Right atrium auricular region (tissue), 2 donors: ENCODE measurements at regions not wholly inside any gene's neighbourhood (a gene's known extent, or its start where the extent isn't known, plus 50 kb on each side); places are given as distances from the start of the nearest gene placed in this dataset.

Experiments used
- DNase-seq: peaks from one replicate; pipeline ENCODE4 v3.0.0-alpha.2; 2019; ENCODE audit warnings: low spot score
- H3K27ac ChIP-seq, 2 donors: fragments of 200-600 bp; sonication (generic); 1 replicate in 1 of 2; 2 replicates in 1 of 2; pipeline ENCODE4 v1.5.1; 2016 to 2019
- H3K27me3 ChIP-seq, 2 donors: fragments of 200-600 bp; sonication (generic); one replicate each; pipeline versions ENCODE4 v1.5.1 to v1.6.0; 2017 to 2019
- H3K36me3 ChIP-seq: fragments of 200-600 bp; sonication (generic); one replicate; pipeline ENCODE4 v1.5.1; 2016
- H3K4me1 ChIP-seq, 2 donors: fragments of 200-600 bp; sonication (generic); one replicate each; pipeline versions ENCODE4 v1.5.1 to v1.6.0; 2017 to 2019
- H3K4me3 ChIP-seq, 2 donors: fragments of 200-600 bp; sonication (generic); 1 replicate in 1 of 2; 2 replicates in 1 of 2; pipeline ENCODE4 v1.5.1; 2017 to 2019; ENCODE audit warnings: mild to moderate bottlenecking in 1 of 2, moderate library complexity in 1 of 2
- H3K9me3 ChIP-seq, 2 donors: fragments of 200-600 bp; sonication (generic); one replicate each; pipeline ENCODE4 v1.5.1; 2019
- TF ChIP-seq, protein P1 (sequence below), 2 donors: fragments of 200-600 bp; sonication (generic); IDR thresholded peaks; one replicate each; pipeline ENCODE4 v1.5.1; 2019; ENCODE audit warnings: antibody characterized with exemption in 2 of 2

DNA sequence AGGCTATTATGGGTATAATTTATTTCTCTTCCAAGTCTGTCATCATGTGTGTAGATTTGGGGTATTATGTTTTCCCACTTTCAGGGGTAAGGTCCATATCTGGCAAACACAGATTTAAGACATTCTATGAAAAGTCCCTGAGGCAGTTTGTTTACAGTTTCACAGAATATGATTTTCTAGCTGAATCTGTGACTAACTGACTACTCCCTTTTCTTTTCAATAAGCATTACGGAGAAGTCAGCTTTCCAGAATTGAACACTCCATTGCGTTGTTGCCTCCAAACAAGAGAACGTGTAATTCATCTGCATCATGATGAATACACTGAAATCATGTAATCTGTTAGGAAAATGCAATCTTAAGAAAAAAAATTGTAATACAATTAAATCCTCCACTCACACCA is 226.7 kb upstream of the SFRP2 start:
- no peak for DNase-seq
- no peaks in the 10 kb centered on the region for H3K4me1 ChIP-seq
- no peak overlapping the region for H3K27ac ChIP-seq
- no peaks in the 10 kb centered on the region for H3K27me3 ChIP-seq
- H3K36me3 ChIP-seq: no peaks in the 10 kb centered on the region
- TF ChIP-seq, protein P1, sequence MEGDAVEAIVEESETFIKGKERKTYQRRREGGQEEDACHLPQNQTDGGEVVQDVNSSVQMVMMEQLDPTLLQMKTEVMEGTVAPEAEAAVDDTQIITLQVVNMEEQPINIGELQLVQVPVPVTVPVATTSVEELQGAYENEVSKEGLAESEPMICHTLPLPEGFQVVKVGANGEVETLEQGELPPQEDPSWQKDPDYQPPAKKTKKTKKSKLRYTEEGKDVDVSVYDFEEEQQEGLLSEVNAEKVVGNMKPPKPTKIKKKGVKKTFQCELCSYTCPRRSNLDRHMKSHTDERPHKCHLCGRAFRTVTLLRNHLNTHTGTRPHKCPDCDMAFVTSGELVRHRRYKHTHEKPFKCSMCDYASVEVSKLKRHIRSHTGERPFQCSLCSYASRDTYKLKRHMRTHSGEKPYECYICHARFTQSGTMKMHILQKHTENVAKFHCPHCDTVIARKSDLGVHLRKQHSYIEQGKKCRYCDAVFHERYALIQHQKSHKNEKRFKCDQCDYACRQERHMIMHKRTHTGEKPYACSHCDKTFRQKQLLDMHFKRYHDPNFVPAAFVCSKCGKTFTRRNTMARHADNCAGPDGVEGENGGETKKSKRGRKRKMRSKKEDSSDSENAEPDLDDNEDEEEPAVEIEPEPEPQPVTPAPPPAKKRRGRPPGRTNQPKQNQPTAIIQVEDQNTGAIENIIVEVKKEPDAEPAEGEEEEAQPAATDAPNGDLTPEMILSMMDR (IDR thresholded peaks at IDR 0.05): no peak
- no peaks in the 10 kb centered on the region for H3K9me3 ChIP-seq
- no peak overlapping the region for H3K4me3 ChIP-seq

DNA sequence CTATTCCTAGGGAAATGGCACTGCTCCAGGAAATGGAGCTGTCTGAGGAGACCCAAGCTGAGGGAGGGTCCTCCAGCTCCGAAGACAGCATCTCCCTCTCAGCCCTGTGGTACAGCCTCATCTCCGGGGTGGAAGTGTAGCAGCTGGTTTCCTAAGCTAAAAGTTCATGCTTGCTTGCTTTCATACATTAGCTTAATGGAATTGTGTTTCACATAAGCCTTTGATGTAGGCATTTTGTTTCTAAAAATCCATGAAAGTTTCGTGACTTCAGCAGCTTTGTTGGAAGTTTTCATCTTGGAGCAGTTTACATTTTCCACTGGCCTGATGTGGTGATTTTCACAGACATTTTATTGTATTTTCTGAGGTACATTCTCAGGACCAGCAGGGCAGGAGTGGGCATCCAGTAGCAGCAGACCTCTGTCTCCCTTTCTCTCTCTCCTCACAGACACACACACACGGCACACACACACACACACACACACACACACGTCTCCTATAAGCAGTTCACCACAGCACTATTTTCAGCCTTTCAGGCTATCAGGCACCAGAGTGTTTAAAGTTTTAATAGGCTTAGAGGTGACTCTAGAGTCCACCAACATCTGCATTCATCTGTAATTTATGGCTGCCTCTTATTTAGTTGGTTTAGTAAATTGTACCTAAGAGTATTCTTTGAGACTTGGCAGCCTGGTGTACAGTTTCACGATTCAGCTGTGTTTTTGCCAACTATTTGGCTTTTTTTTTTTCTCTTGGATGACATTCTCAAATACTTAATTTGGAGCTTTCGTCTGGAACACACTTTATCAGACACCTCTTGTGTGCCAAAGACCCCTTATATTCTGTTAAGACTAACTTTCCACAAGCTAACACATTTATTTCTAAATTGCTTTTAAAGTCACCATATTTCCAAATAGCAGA is 225.8 kb upstream of the SFRP2 start:
- TF ChIP-seq, protein P1 (IDR thresholded peaks at IDR 0.05): no peak
- Histone ChIP-seq H3K9me3 (no peaks in the 10 kb centered on the region), H3K27me3 (no peaks in the 10 kb centered on the region), H3K4me3 (no peak overlapping the region), H3K36me3 (no peaks in the 10 kb centered on the region), H3K4me1 (no peaks in the 10 kb centered on the region), H3K27ac (no peak overlapping the region)
- no peak for DNase-seq

DNA sequence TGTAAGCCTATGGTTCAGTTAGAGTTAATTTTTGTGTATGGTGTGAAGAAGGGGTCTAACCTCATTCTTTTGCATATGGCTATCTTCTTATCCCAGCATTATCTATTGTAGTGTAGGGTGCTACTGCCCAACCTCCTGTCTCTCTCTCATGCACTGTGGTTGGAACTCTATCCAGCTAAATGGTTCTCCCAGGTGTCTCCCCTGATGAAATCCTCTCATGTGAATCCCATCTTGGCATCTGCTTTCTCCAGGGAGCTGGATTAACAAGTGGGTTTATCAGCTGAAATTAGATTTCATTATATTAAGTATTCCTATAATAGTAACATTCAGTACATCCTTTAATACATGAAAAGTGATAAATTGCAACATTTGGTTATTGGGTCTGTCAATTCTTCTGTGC is 224.7 kb upstream of the SFRP2 start:
- DNase-seq: no peak
- Histone ChIP-seq H3K9me3 (no peaks in the 10 kb centered on the region), H3K27me3 (no peaks in the 10 kb centered on the region), H3K36me3 (no peaks in the 10 kb centered on the region), H3K4me1 (no peaks in the 10 kb centered on the region), H3K4me3 (no peak overlapping the region), H3K27ac (no peak overlapping the region)
- TF ChIP-seq, protein P1 (IDR thresholded peaks at IDR 0.05): no peak

DNA sequence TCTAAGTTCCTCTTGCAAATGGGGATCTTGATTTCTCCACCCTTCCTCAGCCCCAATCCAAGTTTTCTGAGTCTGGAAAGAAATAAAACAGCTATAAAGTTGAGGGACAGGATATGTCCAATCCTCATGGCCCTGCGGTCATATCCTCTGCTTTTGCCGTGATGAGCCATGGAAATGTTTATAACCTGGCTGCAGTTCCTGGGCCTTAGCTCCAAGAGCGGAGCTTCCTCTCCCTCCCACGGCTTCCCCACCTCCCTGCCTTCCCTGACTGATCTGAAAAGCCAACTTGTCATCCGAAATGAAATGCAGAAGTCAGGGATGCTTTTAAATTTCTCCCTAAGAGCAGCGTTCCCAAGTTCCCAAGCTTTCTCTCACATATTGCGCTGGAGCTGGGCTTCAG is 221.5 kb upstream of the SFRP2 start:
- DNase-seq: no peak
- no peak overlapping the region for H3K27ac ChIP-seq
- TF ChIP-seq, protein P1 (IDR thresholded peaks at IDR 0.05): no peak

DNA sequence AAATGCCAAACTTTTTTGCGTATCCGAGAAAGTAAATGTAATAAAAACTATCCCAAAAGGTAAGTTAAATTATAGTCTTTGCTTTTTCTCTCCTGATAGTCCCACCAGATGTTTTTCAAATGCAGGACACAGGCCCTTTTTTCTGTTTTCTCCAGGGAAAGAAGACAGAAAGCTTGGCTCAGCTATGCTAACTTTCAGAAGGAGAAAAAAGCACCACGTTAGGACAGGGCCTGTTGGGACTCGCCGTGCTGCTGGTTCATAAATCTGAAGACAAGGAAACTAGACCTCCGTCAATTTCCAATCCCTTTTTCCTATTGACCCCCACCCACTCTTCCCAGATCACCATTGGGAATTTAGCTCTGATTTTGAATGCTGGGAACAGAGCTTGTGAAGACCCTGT is 220.9 kb upstream of the SFRP2 start:
- H3K27me3 ChIP-seq: no peaks in the 10 kb centered on the region
- no peaks in the 10 kb centered on the region for H3K9me3 ChIP-seq
- H3K4me1 ChIP-seq: peaks cover 0 to 5% of the 10 kb centered on the region in 2 donors
- TF ChIP-seq, protein P1 (IDR thresholded peaks at IDR 0.05): no peak
- no peak overlapping the region for H3K27ac ChIP-seq
- H3K36me3 ChIP-seq: no peaks in the 10 kb centered on the region
- DNase-seq: no peak
- no peak overlapping the region for H3K4me3 ChIP-seq

More for the DNA sequence above, 221.5 kb upstream of the SFRP2 start:
- H3K4me1 ChIP-seq: no peaks in the 10 kb centered on the region
- H3K9me3 ChIP-seq: no peaks in the 10 kb centered on the region
- H3K36me3 ChIP-seq: no peaks in the 10 kb centered on the region
- no peak overlapping the region for H3K4me3 ChIP-seq
- no peaks in the 10 kb centered on the region for H3K27me3 ChIP-seq
